ENCODE measurements at regions not wholly inside any gene's neighbourhood (a gene's known extent, or its start where the extent isn't known, plus 50 kb on each side); places are given as distances from the start of the nearest gene placed in this dataset.

- WGBS, 2 donors = 48 to 59% methylated on average over 4 of the region's 4 CpGs
- FAIRE-seq (no peak), ATAC-seq (no peak), DNase-seq (no peak)
- no peak for TF ChIP-seq CTCF (IDR thresholded peaks at IDR 0.05)
- Histone ChIP-seq H3K4me1 (no peaks in the 10 kb centered on the region), H3K36me3 (no peaks in the 10 kb centered on the region), H3K27me3 (no peaks in the 10 kb centered on the region), H3K4me3 (no peak overlapping the region), H3K9me3 (no peaks in the 10 kb centered on the region), H3K27ac (no peak overlapping the region)
- intact Hi-C loops (cut with DNase I) = no loop called here
Observed at GRCh38 chr18:24627644-24628315, 167.3 kb downstream of the HRH4 start.

- H3K4me3 ChIP-seq = no peak overlapping the region
- H3K36me3 ChIP-seq = no peaks in the 10 kb centered on the region
- no peak overlapping the region for H3K27ac ChIP-seq
- H3K4me1 ChIP-seq = no peaks in the 10 kb centered on the region
- FAIRE-seq = no peak
- no peaks in the 10 kb centered on the region for H3K9me3 ChIP-seq
- H3K27me3 ChIP-seq = no peaks in the 10 kb centered on the region
- no peak for DNase-seq
- ATAC-seq = no peak
- intact Hi-C loops (cut with DNase I) = no loop called here
- 38 to 44% methylated on average over 1 of the region's 1 CpG for WGBS, 2 donors
- TF ChIP-seq CTCF (IDR thresholded peaks at IDR 0.05) = no peak
Observed at GRCh38 chr18:24628326-24628725, 167.9 kb downstream of the HRH4 start.

GRCh38 chr18:24629921-24630320, 169.5 kb downstream of the HRH4 start:
- no peak for FAIRE-seq
- Histone ChIP-seq H3K9me3 (no peaks in the 10 kb centered on the region), H3K27me3 (no peaks in the 10 kb centered on the region), H3K4me1 (no peaks in the 10 kb centered on the region), H3K4me3 (no peak overlapping the region), H3K36me3 (no peaks in the 10 kb centered on the region), H3K27ac (no peak overlapping the region)
- no peak for DNase-seq
- WGBS, 2 donors = 49 to 71% methylated on average over 3 of the region's 3 CpGs
- TF ChIP-seq CTCF (IDR thresholded peaks at IDR 0.05) = no peak
- intact Hi-C loops (cut with DNase I) = no loop called here
- ATAC-seq = no peak

GRCh38 chr18:24630346-24630880, 170.0 kb downstream of the HRH4 start:
- Histone ChIP-seq H3K27me3 (no peaks in the 10 kb centered on the region), H3K4me3 (no peak overlapping the region), H3K27ac (no peak overlapping the region), H3K9me3 (no peaks in the 10 kb centered on the region), H3K36me3 (no peaks in the 10 kb centered on the region), H3K4me1 (no peaks in the 10 kb centered on the region)
- ATAC-seq (no peak), FAIRE-seq (no peak), DNase-seq (no peak)
- no peak for TF ChIP-seq CTCF (IDR thresholded peaks at IDR 0.05)
- intact Hi-C loops (cut with DNase I) = no loop called here
- 51 to 64% methylated on average over 10 of the region's 10 CpGs for WGBS, 2 donors

- H3K4me3 ChIP-seq = no peak overlapping the region
- ATAC-seq (no peak), FAIRE-seq (no peak), DNase-seq (peak in 1 of 6 donors; percentile 13)
- no peaks in the 10 kb centered on the region for H3K27me3 ChIP-seq
- no peaks in the 10 kb centered on the region for H3K36me3 ChIP-seq
- intact Hi-C loops (cut with DNase I) = no loop called here
- no peaks in the 10 kb centered on the region for H3K9me3 ChIP-seq
- H3K27ac ChIP-seq = no peak overlapping the region
- TF ChIP-seq CTCF (IDR thresholded peaks at IDR 0.05) = no peak
- no peaks in the 10 kb centered on the region for H3K4me1 ChIP-seq
- 33 to 35% methylated on average over 20 to 21 of the region's 21 CpGs for WGBS, 2 donors
Observed at GRCh38 chr18:24631243-24632025, 171.0 kb downstream of the HRH4 start.
